ENCODE measurements at regions not wholly inside any gene's neighbourhood (a gene's known extent, or its start where the extent isn't known, plus 50 kb on each side); places are given as distances from the start of the nearest gene placed in this dataset.

GRCh38 chr1:192926736-192927135 is 117.9 kb downstream of the RGS2 start:
- TF ChIP-seq CTCF (IDR thresholded peaks at IDR 0.05) (no peak), ZFX (IDR thresholded peaks at IDR 0.05; ENCODE audit: borderline replicate concordance) (no peak)
